ELF-1 (cell line): ENCODE measurements at regions not wholly inside any gene's neighbourhood (a gene's known extent, or its start where the extent isn't known, plus 50 kb on each side); places are given as distances from the start of the nearest gene placed in this dataset.
"Not testable (repeated sequence)": the region's sequence is repeated elsewhere in the genome, so short reads cannot be mapped to it uniquely, and the experiment has no call there.

Source experiments
- DNase-seq: peaks from one replicate; pipeline ENCODE4 v3.0.0-alpha.2; 2016; ENCODE audit warnings: low read depth, low spot score

DNA sequence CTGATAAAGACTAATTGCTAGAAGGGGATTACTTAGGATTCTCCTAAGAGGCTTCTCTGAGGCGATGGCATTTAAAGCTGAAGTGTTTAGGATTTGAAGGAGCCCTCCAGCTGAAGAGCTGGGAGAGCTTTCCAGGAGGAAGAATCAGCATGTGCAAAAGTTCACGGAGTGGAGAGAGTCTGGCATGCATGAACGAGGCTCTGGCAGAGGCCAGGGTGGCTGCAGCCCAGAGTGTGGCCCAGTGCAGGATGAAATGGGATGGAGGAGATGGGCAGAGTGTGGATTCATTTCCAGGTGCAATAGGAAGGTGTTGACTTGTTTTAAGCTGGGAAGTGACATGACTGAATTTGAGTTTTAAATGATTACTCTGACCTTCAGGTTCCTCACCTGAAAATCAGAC is 249.0 kb upstream of the CCL2 start:
- no peak for DNase-seq

DNA sequence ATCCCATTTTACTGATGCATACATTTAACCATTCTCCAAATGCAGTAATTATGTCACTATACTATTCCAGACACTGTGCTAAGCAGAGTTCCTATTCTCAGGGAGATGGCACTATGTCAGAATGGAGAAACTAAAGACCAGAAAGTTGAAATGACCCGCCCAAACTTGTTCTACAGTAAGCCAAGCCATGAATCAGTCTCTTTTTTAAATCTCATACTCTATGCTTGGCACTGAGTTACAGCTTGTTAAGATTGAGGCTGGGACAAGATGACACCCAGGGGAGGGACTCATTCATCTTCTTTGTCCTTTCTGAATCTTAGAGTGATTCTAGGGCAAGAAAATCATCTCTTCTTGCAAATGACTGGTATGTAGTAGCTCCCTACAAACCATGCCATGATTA is 247.0 kb upstream of the CCL2 start:
- DNase-seq = no peak

GRCh38 chr17:34009912-34010311 is 245.2 kb upstream of the CCL2 start:
- peak; percentile 23 for DNase-seq

GRCh38 chr17:34010534-34010933 is 244.6 kb upstream of the CCL2 start:
- no peak for DNase-seq

GRCh38 chr17:34011599-34011998 is 243.5 kb upstream of the CCL2 start:
- no peak for DNase-seq

GRCh38 chr17:34012709-34013375 is 242.2 kb upstream of the CCL2 start:
- DNase-seq = no peak

- no peak for DNase-seq
These were observed 239.8 kb upstream of the CCL2 start for GRCh38 chr17:34015253-34015652.

- DNase-seq = no peak
These were observed 230.7 kb upstream of the CCL2 start for GRCh38 chr17:34024386-34024785.

GRCh38 chr17:34024806-34025551 is 230.1 kb upstream of the CCL2 start:
- no peak for DNase-seq

- peak; percentile 22 for DNase-seq
These were observed 224.5 kb upstream of the CCL2 start for GRCh38 chr17:34030601-34031000.

DNA sequence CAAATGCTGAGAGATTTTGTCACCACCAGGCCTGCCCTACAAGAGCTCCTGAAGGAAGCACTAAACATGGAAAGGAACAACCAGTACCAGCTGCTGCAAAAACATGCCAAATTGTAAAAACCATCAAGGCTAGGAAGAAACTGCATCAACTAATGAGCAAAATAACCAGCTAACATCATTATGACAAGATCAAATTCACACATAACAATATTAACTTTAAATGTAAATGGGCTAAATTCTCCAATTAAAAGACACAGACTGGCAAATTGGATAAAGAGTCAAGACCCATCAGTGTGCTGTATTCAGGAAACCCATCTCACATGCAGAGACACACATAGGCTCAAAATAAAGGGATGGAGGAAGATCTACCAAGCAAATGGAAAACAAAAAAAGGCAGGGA is 222.8 kb upstream of the CCL2 start:
- DNase-seq = not testable (repeated sequence)

DNA sequence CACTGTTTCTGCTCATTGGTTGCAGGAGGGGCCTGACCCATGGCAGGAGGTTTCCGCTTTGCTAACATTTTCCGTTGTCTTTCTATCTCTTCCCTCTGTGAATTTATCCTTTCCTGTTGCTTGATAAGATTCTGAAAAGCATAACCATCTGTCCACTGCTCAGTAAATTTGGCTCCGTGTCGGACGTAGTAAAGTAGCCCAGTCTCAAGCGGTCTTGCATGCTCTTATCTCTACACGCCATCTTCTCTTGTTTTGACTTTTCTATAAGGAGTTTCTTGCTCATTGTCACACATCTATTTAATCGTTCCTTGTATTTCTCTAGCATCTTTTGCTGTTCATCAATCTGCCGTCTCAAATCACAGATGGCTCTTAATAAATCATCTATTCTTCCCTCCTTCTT is 216.3 kb upstream of the CCL2 start:
- not testable (repeated sequence) for DNase-seq

GRCh38 chr17:34039213-34039612 is 215.9 kb upstream of the CCL2 start:
- DNase-seq = not testable (repeated sequence)

GRCh38 chr17:34039759-34040555 is 215.1 kb upstream of the CCL2 start:
- not testable (repeated sequence) for DNase-seq

DNA sequence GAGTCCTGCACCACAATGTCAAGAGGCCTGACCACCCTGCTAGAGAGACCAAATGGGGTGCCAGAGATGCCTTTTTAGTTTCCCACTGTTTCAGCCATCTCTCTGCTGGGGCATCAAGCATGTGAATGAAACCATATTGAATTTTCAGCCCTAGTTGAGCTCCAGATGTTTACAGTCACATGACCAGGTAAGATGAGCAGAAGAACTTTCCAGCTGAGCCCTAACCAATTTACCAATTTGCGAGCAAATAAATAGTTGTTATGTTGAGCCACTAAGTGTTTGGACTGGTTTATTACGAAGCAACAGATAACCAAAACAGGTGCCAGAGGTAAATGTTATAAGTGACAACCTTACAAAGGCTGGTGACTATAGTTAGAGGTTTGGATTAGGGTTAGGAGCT is 209.1 kb upstream of the CCL2 start:
- no peak for DNase-seq

- no peak for DNase-seq
These were observed 204.0 kb upstream of the CCL2 start for GRCh38 chr17:34051046-34051445.

DNA sequence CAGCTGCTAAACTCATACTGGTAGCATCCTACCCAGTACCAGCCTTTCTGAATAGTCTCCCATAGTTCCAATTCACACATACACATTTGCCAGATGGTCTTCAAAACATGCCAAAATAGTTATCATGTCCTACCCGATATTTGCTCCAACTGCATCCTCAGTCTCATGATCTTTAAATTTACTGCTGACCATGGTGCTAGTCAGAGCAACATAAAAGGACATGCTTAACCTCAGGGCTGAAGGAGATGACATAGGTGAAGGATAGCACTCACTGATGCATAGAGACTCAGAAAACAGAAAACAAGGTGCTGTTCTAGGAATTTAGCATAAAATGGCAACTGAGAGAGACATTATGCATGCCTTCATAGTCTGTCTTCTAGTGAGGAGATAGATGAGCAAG is 200.6 kb upstream of the CCL2 start:
- no peak for DNase-seq

DNA sequence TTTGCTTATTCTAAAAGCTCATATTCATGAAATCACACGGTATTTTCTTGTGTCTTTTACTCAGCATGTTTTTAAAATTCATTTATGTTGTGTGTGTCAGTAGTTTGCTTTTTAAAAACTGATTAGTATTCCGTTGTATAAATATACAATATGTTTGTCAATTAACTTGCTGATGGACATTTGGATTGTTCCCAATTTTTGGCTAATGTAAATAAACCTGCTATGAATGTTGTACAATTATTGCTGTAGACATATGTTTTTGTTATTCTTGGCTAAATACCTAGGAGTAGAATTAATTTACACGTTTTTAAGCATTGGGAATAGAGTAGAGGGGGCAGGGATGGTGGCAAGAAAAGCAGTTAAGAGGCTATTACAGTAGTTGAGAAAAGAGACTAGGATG is 199.5 kb upstream of the CCL2 start:
- DNase-seq = no peak

- no peak for DNase-seq
These were observed 195.5 kb upstream of the CCL2 start for GRCh38 chr17:34059423-34060220.

GRCh38 chr17:34066528-34066927 is 188.6 kb upstream of the CCL2 start:
- no peak for DNase-seq

DNA sequence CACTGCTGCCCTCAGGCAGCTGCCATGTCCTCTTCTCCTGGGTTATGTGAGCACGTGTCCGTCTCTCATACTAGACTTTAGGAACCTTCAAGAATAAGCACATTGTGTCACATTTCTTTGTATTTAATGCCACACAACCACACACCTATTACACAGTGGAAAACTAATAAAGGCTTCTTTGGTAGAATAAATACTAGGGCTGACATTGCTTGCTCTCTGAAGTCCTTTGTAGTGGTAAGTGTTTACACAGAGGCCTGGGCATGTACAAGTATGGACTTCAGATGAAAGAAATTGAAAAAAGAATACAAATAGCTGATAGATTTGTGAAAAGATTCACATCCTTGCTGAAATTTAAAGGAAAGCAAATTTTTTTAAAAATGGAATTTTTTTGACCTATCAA is 188.1 kb upstream of the CCL2 start:
- DNase-seq = no peak

- DNase-seq = no peak
These were observed 186.5 kb upstream of the CCL2 start for GRCh38 chr17:34068571-34068970.
